SK-N-SH treated with all-trans-retinoic acid at 6 μM for 48 hours (cell line): ENCODE measurements at regions not wholly inside any gene's neighbourhood (a gene's known extent, or its start where the extent isn't known, plus 50 kb on each side); places are given as distances from the start of the nearest gene placed in this dataset.

Source experiments
- ATAC-seq: fragments of 200-7000 bp; cut with Tn5 transposase; 3 replicates; pipeline ENCODE4 v1.9.1; 2020; ENCODE audit warnings: mild to moderate bottlenecking, moderate library complexity
- ARNTL ChIP-seq: fragments of 450-650 bp; formaldehyde crosslinking; IDR thresholded peaks from 2 replicates; pipeline ENCODE4 v1.5.0; 2020; ENCODE audit warnings: low read depth, mild to moderate bottlenecking, moderate library complexity, borderline replicate concordance
- BACH2 ChIP-seq: fragments of 250-450 bp; sonication (Bioruptor Pico); IDR thresholded peaks from 2 replicates; pipeline ENCODE4 v1.9.0; 2021; ENCODE audit warnings: mild to moderate bottlenecking, borderline replicate concordance
- CSDC2 ChIP-seq: fragments of 250-450 bp; sonication (Bioruptor Pico); IDR thresholded peaks from 2 replicates; pipeline ENCODE4 v1.5.0; 2020; ENCODE audit warnings: mild to moderate bottlenecking, moderate library complexity
- ESRRG ChIP-seq: fragments of 250-450 bp; sonication (Bioruptor Pico); IDR thresholded peaks from 2 replicates; pipeline ENCODE4 v1.6.1; 2021; ENCODE audit warnings: mild to moderate bottlenecking
- GLIS3 ChIP-seq: fragments of 250-450 bp; sonication (Bioruptor Pico); IDR thresholded peaks from 2 replicates; pipeline ENCODE4 v1.5.0; 2020; ENCODE audit warnings: mild to moderate bottlenecking, moderate library complexity
- ISL1 ChIP-seq: fragments of 250-450 bp; sonication (Bioruptor Pico); IDR thresholded peaks from 2 replicates; pipeline ENCODE4 v2.1.2; 2022; ENCODE audit warnings: mild to moderate bottlenecking, moderate library complexity
- OSR1 ChIP-seq: fragments of 250-450 bp; sonication (Bioruptor Pico); IDR thresholded peaks from 2 replicates; pipeline ENCODE4 v1.8.0; 2022; ENCODE audit warnings: moderate library complexity, mild to moderate bottlenecking, inconsistent platforms
- PPARA ChIP-seq: fragments of 250-450 bp; sonication (Bioruptor Pico); IDR thresholded peaks from 2 replicates; pipeline ENCODE4 v1.5.0; 2020; ENCODE audit warnings: mild to moderate bottlenecking, borderline replicate concordance
- RARB ChIP-seq: fragments of 250-450 bp; sonication (Bioruptor Pico); IDR thresholded peaks from 2 replicates; pipeline ENCODE4 v1.8.0; 2021; ENCODE audit warnings: mild to moderate bottlenecking, moderate library complexity
- SNAI2 ChIP-seq: fragments of 250-450 bp; sonication (Bioruptor Pico); IDR thresholded peaks from 2 replicates; pipeline ENCODE4 v1.5.0; 2020; ENCODE audit warnings: mild to moderate bottlenecking, moderate library complexity
- TCF4 ChIP-seq: fragments of 250-450 bp; sonication (Bioruptor Pico); IDR thresholded peaks from 2 replicates; pipeline ENCODE4 v1.8.0; 2021; ENCODE audit warnings: mild to moderate bottlenecking, moderate library complexity, borderline replicate concordance
- TOX ChIP-seq: fragments of 250-450 bp; sonication (Bioruptor Pico); IDR thresholded peaks from 2 replicates; pipeline ENCODE4 v1.8.0; 2021; ENCODE audit warnings: mild to moderate bottlenecking, moderate library complexity, borderline replicate concordance
- ZC3H10 ChIP-seq: fragments of 250-450 bp; sonication (Bioruptor Pico); IDR thresholded peaks from 2 replicates; pipeline ENCODE4 v1.5.1; 2021; ENCODE audit warnings: mild to moderate bottlenecking, moderate library complexity
- ZFP3 ChIP-seq: fragments of 250-450 bp; sonication (Bioruptor Pico); IDR thresholded peaks from 2 replicates; pipeline ENCODE4 v1.5.0; 2020; ENCODE audit warnings: mild to moderate bottlenecking, moderate library complexity
- ZFP30 ChIP-seq: fragments of 450-650 bp; formaldehyde crosslinking; IDR thresholded peaks from 2 replicates; pipeline ENCODE4 v1.5.0; 2022; ENCODE audit warnings: mild to moderate bottlenecking, moderate library complexity
- ZNF565 ChIP-seq: fragments of 450-650 bp; formaldehyde crosslinking; conservative IDR thresholded peaks from 2 replicates; pipeline ENCODE4 v1.5.0; 2020; ENCODE audit warnings: low read depth, mild to moderate bottlenecking, moderate library complexity
- ZNF70 ChIP-seq: fragments of 450-650 bp; formaldehyde crosslinking; IDR thresholded peaks from 2 replicates; pipeline ENCODE4 v1.5.0; 2020; ENCODE audit warnings: mild to moderate bottlenecking, moderate library complexity
- ZNF8 ChIP-seq: fragments of 450-650 bp; formaldehyde crosslinking; IDR thresholded peaks from 2 replicates; pipeline ENCODE4 v1.5.0; 2020; ENCODE audit warnings: mild to moderate bottlenecking, moderate library complexity
- TF ChIP-seq, protein P1 (sequence below): fragments of 250-450 bp; sonication (Bioruptor Pico); IDR thresholded peaks from 2 replicates; pipeline ENCODE4 v1.5.1; 2020; ENCODE audit warnings: low read depth, mild to moderate bottlenecking, moderate library complexity
- TF ChIP-seq, protein P2 (sequence below): fragments of 250-450 bp; sonication (Bioruptor Pico); IDR thresholded peaks from 2 replicates; pipeline ENCODE4 v1.8.0; 2021; ENCODE audit warnings: low read depth, mild to moderate bottlenecking, moderate library complexity, borderline replicate concordance
- TF ChIP-seq, protein P3 (sequence below): fragments of 250-450 bp; sonication (Bioruptor Pico); IDR thresholded peaks from 2 replicates; pipeline ENCODE4 v1.8.0; 2020; ENCODE audit warnings: mild to moderate bottlenecking, moderate library complexity, borderline replicate concordance
- TF ChIP-seq, protein P4 (sequence below): fragments of 250-450 bp; sonication (Bioruptor Pico); IDR thresholded peaks from 2 replicates; pipeline ENCODE4 v1.5.1; 2021; ENCODE audit warnings: mild to moderate bottlenecking, moderate library complexity
- TF ChIP-seq, protein P5 (sequence below): fragments of 250-450 bp; sonication (Bioruptor Pico); IDR thresholded peaks from 2 replicates; pipeline ENCODE4 v1.5.0; 2020; ENCODE audit warnings: mild to moderate bottlenecking, moderate library complexity

DNA sequence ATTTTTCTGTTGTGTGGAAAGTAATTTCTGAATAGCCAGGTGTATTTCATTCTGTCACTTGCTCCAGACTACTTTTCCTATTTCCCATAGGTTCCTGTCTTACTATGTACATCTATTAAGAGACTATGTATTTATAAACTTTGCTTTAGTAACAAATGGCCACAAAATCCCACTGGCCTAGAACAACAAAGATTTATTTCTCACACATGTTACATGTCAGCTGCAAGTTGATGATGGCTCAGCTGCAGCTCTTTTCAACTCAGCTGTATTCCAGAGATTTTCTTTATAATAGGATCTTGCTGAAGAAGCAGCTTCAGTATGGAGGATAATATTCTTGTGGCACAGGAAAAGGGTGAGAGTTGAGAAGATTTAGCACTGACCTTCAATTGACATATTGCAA, 539.6 kb upstream of the LRRC4C start:
- TF ChIP-seq PPARA (no peak), ARNTL (CRISPR knock-in tag) (no peak), ESRRG (CRISPR knock-in tag) (no peak), TCF4 (CRISPR knock-in tag) (no peak), RARB (CRISPR knock-in tag) (no peak), GLIS3 (CRISPR knock-in tag) (no peak), ZFP30 (CRISPR knock-in tag) (no peak), TOX (CRISPR knock-in tag) (no peak), ZNF70 (CRISPR knock-in tag) (no peak), CSDC2 (CRISPR knock-in tag) (no peak), BACH2 (CRISPR knock-in tag) (no peak), ZFP3 (no peak), ZC3H10 (no peak), ZNF8 (no peak), ISL1 (CRISPR knock-in tag) (no peak)
- TF ChIP-seq, protein P1, sequence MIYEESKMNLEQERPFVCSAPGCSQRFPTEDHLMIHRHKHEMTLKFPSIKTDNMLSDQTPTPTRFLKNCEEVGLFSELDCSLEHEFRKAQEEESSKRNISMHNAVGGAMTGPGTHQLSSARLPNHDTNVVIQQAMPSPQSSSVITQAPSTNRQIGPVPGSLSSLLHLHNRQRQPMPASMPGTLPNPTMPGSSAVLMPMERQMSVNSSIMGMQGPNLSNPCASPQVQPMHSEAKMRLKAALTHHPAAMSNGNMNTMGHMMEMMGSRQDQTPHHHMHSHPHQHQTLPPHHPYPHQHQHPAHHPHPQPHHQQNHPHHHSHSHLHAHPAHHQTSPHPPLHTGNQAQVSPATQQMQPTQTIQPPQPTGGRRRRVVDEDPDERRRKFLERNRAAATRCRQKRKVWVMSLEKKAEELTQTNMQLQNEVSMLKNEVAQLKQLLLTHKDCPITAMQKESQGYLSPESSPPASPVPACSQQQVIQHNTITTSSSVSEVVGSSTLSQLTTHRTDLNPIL (CRISPR knock-in tag), result no peak
- TF ChIP-seq, protein P2, sequence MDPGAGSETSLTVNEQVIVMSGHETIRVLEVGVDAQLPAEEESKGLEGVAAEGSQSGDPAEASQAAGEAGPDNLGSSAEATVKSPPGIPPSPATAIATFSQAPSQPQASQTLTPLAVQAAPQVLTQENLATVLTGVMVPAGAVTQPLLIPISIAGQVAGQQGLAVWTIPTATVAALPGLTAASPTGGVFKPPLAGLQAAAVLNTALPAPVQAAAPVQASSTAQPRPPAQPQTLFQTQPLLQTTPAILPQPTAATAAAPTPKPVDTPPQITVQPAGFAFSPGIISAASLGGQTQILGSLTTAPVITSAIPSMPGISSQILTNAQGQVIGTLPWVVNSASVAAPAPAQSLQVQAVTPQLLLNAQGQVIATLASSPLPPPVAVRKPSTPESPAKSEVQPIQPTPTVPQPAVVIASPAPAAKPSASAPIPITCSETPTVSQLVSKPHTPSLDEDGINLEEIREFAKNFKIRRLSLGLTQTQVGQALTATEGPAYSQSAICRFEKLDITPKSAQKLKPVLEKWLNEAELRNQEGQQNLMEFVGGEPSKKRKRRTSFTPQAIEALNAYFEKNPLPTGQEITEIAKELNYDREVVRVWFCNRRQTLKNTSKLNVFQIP (CRISPR knock-in tag), result no peak
- TF ChIP-seq, protein P3, sequence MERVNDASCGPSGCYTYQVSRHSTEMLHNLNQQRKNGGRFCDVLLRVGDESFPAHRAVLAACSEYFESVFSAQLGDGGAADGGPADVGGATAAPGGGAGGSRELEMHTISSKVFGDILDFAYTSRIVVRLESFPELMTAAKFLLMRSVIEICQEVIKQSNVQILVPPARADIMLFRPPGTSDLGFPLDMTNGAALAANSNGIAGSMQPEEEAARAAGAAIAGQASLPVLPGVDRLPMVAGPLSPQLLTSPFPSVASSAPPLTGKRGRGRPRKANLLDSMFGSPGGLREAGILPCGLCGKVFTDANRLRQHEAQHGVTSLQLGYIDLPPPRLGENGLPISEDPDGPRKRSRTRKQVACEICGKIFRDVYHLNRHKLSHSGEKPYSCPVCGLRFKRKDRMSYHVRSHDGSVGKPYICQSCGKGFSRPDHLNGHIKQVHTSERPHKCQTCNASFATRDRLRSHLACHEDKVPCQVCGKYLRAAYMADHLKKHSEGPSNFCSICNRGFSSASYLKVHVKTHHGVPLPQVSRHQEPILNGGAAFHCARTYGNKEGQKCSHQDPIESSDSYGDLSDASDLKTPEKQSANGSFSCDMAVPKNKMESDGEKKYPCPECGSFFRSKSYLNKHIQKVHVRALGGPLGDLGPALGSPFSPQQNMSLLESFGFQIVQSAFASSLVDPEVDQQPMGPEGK (CRISPR knock-in tag), result no peak
- no peak for ATAC-seq

DNA sequence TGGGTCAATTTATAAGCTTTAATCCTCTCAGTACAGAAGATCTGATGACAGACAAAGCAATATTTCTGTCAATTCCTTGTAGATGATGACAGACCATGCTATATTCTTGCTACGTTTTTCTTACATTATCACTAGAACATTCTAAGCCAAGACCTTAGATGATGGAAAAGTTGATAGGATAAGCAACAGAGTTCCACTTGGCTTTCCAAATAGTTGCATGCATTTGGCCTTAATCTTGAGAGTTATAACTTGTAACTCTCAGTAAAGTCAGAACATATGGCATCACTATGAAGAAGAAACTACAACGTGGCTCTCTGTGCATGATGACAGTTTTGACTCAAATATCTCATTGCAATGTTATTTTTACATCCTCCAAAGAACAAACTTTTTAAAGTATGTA, 544.3 kb upstream of the LRRC4C start:
- no peak for ATAC-seq
- no peak for TF ChIP-seq BACH2 (CRISPR knock-in tag)
- TF ChIP-seq OSR1 (CRISPR knock-in tag), result no peak
- TF ChIP-seq, protein P2 (CRISPR knock-in tag), result no peak
- TF ChIP-seq ZFP3, result no peak
- no peak for TF ChIP-seq ZNF8
- TF ChIP-seq ESRRG (CRISPR knock-in tag), result no peak
- no peak for TF ChIP-seq CSDC2 (CRISPR knock-in tag)
- no peak for TF ChIP-seq ZC3H10
- TF ChIP-seq SNAI2 (CRISPR knock-in tag), result no peak
- no peak for TF ChIP-seq TOX (CRISPR knock-in tag)
- TF ChIP-seq ZNF565 (CRISPR knock-in tag), result no peak
- TF ChIP-seq ZNF70 (CRISPR knock-in tag), result no peak
- TF ChIP-seq ZFP30 (CRISPR knock-in tag), result no peak
- TF ChIP-seq GLIS3 (CRISPR knock-in tag), result no peak
- TF ChIP-seq RARB (CRISPR knock-in tag), result no peak
- TF ChIP-seq, protein P4, sequence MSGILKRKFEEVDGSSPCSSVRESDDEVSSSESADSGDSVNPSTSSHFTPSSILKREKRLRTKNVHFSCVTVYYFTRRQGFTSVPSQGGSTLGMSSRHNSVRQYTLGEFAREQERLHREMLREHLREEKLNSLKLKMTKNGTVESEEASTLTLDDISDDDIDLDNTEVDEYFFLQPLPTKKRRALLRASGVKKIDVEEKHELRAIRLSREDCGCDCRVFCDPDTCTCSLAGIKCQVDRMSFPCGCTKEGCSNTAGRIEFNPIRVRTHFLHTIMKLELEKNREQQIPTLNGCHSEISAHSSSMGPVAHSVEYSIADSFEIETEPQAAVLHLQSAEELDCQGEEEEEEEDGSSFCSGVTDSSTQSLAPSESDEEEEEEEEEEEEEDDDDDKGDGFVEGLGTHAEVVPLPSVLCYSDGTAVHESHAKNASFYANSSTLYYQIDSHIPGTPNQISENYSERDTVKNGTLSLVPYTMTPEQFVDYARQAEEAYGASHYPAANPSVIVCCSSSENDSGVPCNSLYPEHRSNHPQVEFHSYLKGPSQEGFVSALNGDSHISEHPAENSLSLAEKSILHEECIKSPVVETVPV (CRISPR knock-in tag), result no peak
- TF ChIP-seq PPARA, result no peak

DNA sequence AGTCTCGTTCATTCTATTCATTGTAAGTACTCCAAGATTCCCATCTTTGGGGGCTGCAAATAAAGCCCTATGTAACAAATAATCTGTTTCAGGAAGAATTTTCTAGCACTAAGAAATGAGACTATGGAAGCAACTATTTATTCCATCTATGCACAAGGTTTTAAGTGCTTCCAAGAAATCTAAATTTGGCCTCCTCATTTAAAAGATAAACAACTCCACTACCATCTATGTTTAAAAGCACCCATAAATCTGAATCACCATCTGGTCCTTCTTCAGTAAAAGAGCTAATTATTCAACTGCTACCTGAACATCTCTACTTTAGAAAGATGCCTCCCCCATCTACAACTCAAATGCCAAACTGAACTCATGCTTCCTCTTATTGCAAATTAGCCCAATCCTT, 547.3 kb upstream of the LRRC4C start:
- ATAC-seq, result no peak
- TF ChIP-seq ISL1 (CRISPR knock-in tag), result no peak
- TF ChIP-seq, protein P1 (CRISPR knock-in tag), result no peak
- no peak for TF ChIP-seq ZFP30 (CRISPR knock-in tag)
- no peak for TF ChIP-seq CSDC2 (CRISPR knock-in tag)
- TF ChIP-seq OSR1 (CRISPR knock-in tag), result no peak
- no peak for TF ChIP-seq ZNF70 (CRISPR knock-in tag)
- TF ChIP-seq, protein P5, sequence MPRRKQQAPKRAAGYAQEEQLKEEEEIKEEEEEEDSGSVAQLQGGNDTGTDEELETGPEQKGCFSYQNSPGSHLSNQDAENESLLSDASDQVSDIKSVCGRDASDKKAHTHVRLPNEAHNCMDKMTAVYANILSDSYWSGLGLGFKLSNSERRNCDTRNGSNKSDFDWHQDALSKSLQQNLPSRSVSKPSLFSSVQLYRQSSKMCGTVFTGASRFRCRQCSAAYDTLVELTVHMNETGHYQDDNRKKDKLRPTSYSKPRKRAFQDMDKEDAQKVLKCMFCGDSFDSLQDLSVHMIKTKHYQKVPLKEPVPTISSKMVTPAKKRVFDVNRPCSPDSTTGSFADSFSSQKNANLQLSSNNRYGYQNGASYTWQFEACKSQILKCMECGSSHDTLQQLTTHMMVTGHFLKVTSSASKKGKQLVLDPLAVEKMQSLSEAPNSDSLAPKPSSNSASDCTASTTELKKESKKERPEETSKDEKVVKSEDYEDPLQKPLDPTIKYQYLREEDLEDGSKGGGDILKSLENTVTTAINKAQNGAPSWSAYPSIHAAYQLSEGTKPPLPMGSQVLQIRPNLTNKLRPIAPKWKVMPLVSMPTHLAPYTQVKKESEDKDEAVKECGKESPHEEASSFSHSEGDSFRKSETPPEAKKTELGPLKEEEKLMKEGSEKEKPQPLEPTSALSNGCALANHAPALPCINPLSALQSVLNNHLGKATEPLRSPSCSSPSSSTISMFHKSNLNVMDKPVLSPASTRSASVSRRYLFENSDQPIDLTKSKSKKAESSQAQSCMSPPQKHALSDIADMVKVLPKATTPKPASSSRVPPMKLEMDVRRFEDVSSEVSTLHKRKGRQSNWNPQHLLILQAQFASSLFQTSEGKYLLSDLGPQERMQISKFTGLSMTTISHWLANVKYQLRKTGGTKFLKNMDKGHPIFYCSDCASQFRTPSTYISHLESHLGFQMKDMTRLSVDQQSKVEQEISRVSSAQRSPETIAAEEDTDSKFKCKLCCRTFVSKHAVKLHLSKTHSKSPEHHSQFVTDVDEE, result no peak
- no peak for TF ChIP-seq ARNTL (CRISPR knock-in tag)
- TF ChIP-seq, protein P2 (CRISPR knock-in tag), result no peak
- TF ChIP-seq, all 23 proteins: peak for 0
